ENCODE measurements at regions not wholly inside any gene's neighbourhood (a gene's known extent, or its start where the extent isn't known, plus 50 kb on each side); places are given as distances from the start of the nearest gene placed in this dataset.

DNA sequence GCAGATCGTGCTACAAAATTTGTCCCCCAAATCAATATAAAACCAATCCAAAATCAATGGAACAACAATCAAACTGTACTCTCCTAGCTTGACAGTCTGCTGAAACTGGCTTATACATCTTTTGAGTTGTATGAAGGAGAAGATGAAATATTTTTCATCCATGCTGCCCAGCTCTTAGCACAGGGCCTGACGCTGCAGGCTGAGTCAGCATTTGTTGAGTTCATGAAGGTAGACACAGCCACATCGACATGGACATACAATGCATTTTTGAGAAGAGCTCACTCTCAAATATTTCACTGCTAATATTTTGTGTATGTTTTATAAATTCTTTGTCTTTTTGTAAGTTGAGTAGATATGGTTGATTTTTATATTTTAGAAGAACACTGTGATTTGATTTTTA lies 327.3 kb downstream of the OTOL1 start:
- no peak overlapping the region for H3K9ac ChIP-seq (ENCODE audit: low read depth, low read length)
- H3K4me1 ChIP-seq (ENCODE audit: insufficient read depth, low read length): no peaks in the 10 kb centered on the region
- H3K36me3 ChIP-seq (ENCODE audit: insufficient read depth, low read length): no peaks in the 10 kb centered on the region
- H3K9me3 ChIP-seq (ENCODE audit: control insufficient read depth, insufficient read depth, low read length): no peaks in the 10 kb centered on the region

DNA sequence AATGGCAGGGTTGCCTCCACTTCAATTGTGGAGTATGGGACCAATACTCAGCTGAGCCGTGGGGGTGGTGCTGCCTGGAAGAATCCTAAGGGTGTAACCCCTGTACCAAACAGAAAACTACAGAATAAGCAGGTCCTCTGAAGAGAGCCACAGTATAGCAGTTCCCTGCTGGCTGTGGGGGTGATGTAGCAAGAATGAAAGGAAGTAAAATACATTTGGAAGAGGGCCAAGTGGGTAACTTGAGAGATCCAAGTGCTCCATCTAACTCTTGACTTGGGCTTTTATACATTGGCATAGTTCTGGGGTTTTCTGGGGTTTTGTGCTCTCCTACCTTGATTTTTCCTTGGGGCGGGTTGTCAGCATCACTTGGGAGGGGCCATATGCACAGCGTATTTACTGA lies 341.4 kb downstream of the OTOL1 start:
- H3K9ac ChIP-seq (ENCODE audit: low read depth, low read length): no peak overlapping the region
- H3K4me1 ChIP-seq (ENCODE audit: insufficient read depth, low read length): no peaks in the 10 kb centered on the region
- H3K36me3 ChIP-seq (ENCODE audit: insufficient read depth, low read length): no peaks in the 10 kb centered on the region
- H3K9me3 ChIP-seq (ENCODE audit: control insufficient read depth, insufficient read depth, low read length): no peaks in the 10 kb centered on the region

DNA sequence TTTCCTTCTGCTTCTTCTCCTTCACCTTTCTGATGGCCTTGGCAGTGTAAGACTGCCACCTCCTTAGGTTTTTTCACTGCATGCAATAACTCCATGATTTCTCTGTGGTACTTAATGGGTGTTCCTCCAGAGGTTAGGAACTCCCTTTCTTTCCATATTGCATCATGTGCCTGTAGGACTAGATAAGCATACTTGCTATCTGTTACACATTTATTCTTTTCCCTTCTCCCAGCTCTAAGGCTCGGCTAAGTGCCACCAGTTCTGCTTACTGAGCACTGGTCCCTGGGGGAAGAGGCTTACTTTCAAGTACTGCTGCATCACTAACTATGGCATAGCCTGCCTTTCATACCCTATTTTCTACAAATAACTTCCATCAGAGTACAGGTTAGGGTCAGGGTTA lies 351.8 kb downstream of the OTOL1 start:
- Histone ChIP-seq H3K9me3 (ENCODE audit: control insufficient read depth, insufficient read depth, low read length) (no peaks in the 10 kb centered on the region), H3K36me3 (ENCODE audit: insufficient read depth, low read length) (no peaks in the 10 kb centered on the region), H3K9ac (ENCODE audit: low read depth, low read length) (no peak overlapping the region), H3K4me1 (ENCODE audit: insufficient read depth, low read length) (peaks cover 6% of the 10 kb centered on the region; the same call in 1 of the 2 replicates)

DNA sequence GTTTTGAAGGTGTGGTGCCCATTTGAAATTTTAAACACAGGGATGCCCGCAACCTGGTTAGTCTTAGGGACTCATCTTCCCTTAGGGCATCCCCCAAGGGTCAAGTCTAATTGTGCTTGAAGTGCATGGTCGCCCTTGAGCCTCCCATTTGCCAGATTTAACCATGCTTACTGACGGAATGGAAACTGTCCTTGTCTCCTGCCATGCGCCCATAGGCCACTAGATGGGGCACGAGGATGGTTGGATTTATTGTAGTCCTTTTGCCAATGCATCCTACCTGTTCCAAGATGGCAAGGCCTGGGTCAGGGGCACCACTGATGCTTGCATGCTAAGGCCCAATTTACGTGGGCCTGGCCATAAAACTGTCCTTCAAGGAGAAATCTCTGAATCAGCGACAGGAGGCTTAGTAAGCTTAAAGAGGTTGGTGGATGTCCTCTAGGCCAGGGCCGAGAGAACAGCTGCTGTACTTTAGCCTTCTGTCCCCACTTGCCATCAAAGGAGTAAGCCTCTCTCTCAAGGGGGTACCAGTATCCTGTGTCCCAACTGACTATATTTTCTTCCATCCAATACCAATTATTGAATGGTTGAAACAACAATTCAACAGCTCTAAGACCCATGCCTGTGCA lies 355.4 kb downstream of the OTOL1 start:
- Histone ChIP-seq H3K9me3 (ENCODE audit: control insufficient read depth, insufficient read depth, low read length) (no peaks in the 10 kb centered on the region), H3K9ac (ENCODE audit: low read depth, low read length) (no peak overlapping the region), H3K36me3 (ENCODE audit: insufficient read depth, low read length) (no peaks in the 10 kb centered on the region), H3K4me1 (ENCODE audit: insufficient read depth, low read length) (peaks cover 14% of the 10 kb centered on the region)

DNA sequence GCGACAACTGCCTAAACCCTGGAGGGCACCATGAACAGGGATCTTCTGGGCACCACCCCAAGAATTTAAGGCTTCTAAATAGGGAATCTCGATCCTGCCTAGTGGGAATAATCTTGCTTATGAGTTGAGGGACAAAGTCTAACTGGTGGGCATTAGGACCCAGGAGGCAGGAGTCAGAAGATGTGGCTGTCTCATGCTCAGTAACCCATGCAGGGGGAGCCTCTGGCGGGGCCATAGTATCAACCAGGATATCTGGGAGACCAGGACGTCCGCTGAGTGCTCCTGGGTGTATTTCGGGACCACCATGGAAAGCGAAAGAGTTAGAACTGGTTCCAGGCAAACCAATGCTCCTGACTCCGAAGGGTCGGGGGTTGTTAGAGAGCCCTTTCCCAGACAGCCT lies 356.1 kb downstream of the OTOL1 start:
- Histone ChIP-seq H3K36me3 (ENCODE audit: insufficient read depth, low read length) (no peaks in the 10 kb centered on the region), H3K9me3 (ENCODE audit: control insufficient read depth, insufficient read depth, low read length) (no peaks in the 10 kb centered on the region), H3K4me1 (ENCODE audit: insufficient read depth, low read length) (peaks cover 14% of the 10 kb centered on the region), H3K9ac (ENCODE audit: low read depth, low read length) (no peak overlapping the region)

DNA sequence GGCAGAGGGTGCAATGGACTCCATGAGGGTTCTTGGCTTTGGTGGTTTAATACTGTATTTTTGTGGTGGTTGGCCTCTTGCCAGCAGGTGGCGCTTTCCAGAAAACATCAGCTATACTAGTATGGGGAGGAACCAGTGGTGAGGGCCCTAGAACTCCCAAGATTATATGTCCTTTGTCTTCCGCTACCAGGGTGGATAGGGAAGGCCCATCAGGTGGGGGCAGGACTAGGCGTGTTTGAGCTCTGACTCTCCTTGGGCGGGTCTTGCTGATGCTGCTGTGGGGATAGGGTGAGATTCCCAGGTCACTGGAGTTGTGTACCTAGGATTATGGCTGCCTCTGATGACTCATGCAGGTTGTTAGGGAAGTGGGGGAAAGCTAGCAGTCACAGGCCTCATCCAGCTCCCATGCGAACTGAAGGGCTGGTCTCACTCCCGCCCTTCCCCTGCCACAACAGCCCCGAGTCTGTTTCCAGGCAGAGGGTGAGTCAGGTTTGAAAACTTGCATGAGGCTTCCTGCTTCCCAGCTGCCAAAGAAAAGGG lies 357.7 kb downstream of the OTOL1 start:
- peaks cover 14% of the 10 kb centered on the region for H3K4me1 ChIP-seq (ENCODE audit: insufficient read depth, low read length)
- H3K9me3 ChIP-seq (ENCODE audit: control insufficient read depth, insufficient read depth, low read length): no peaks in the 10 kb centered on the region
- H3K9ac ChIP-seq (ENCODE audit: low read depth, low read length): no peak overlapping the region; the same call in 1 of the 2 replicates
- H3K36me3 ChIP-seq (ENCODE audit: insufficient read depth, low read length): no peaks in the 10 kb centered on the region

DNA sequence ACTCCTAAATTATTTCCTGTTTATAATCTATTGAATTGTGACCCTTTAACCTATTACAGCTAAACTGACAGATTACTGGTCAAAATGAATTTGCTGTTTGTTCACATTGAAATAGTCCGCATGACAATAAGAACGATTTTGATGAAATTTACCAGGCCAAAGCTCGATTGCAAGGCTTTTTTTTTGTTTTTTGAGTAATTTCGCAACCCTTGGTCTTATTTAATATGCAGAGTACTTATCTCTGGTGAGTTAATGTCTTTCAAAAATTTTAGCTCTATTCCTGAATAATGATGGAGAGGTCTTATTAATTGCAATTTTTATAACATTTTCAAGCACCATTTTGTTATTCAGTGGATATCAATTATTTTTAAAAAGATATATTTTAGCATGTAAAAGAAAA lies 362.4 kb downstream of the OTOL1 start:
- no peak overlapping the region for H3K9ac ChIP-seq (ENCODE audit: low read depth, low read length)
- H3K9me3 ChIP-seq (ENCODE audit: control insufficient read depth, insufficient read depth, low read length): no peaks in the 10 kb centered on the region
- H3K36me3 ChIP-seq (ENCODE audit: insufficient read depth, low read length): no peaks in the 10 kb centered on the region
- H3K4me1 ChIP-seq (ENCODE audit: insufficient read depth, low read length): peaks cover 19% of the 10 kb centered on the region

DNA sequence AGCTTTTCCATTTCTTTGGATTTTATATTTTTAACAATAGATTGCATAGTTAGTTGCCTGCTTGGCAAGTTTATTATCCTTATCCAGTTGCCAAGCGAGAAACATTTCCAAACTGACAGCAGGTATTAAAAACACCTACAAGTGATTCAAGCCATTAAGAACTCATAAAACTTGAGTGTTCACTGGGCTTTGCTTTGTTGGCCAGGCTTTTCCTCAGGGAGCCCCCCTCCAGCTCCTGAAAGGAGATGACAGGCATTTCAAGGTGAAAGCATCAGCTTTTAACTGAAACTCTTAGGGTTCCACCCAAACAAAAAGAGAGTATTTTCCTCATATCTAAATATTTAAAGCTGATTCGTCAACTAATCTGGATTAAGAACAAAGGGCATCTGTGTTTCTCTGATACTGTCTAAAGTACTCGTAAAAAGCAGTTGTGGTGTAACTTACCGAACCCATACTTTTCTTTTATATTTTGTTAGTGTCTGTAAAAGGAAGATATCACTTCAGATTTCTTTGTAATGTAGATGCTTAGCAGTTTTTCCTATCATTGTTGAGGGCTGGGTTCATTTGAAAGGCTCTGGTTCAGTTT lies 363.4 kb downstream of the OTOL1 start:
- no peaks in the 10 kb centered on the region for H3K36me3 ChIP-seq (ENCODE audit: insufficient read depth, low read length)
- H3K4me1 ChIP-seq (ENCODE audit: insufficient read depth, low read length): peaks cover 16% of the 10 kb centered on the region
- no peaks in the 10 kb centered on the region for H3K9me3 ChIP-seq (ENCODE audit: control insufficient read depth, insufficient read depth, low read length)
- no peak overlapping the region for H3K9ac ChIP-seq (ENCODE audit: low read depth, low read length)

DNA sequence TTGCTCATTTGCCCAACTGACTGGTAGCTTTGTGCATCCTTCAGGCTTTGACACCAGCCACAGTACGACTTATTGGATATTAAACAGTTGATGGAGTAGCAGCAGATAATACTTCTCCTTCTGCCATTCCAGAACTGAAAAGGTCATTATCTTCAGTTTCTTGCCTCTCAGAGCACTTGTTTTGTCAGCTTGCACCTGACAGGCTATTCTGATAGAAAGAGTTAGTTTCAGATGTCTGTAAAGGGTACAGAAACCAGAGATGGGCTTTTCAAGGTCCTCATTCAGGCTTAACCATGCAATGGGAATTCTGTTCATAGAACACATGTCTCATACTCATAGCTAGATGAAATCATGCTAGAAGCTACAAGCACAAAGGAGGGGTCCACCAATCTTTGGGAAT lies 367.2 kb downstream of the OTOL1 start:
- Histone ChIP-seq H3K9me3 (ENCODE audit: control insufficient read depth, insufficient read depth, low read length) (no peaks in the 10 kb centered on the region), H3K36me3 (ENCODE audit: insufficient read depth, low read length) (no peaks in the 10 kb centered on the region), H3K9ac (ENCODE audit: low read depth, low read length) (no peak overlapping the region), H3K4me1 (ENCODE audit: insufficient read depth, low read length) (peaks cover 12% of the 10 kb centered on the region; the same call in 1 of the 2 replicates)

DNA sequence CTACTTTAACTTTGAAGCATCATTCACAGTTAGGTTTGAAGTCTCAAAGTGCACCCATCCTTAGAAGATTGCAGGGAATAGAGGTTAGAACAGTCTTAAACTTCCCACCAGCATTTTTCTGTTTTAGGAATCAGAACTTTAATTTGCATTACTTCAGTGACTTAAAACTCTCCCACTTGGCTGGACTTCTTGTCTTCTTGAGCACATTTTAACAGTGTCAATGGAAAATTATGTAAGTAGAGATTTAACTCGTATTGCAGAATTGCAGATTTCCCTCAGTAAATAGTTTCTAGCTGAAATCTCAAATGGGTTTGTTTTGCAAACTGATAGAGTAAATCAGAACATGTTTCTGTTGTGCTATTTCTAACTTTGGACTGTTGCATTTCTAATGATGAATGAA lies 369.6 kb downstream of the OTOL1 start:
- Histone ChIP-seq H3K36me3 (ENCODE audit: insufficient read depth, low read length) (no peaks in the 10 kb centered on the region), H3K4me1 (ENCODE audit: insufficient read depth, low read length) (no peaks in the 10 kb centered on the region), H3K9me3 (ENCODE audit: control insufficient read depth, insufficient read depth, low read length) (no peaks in the 10 kb centered on the region), H3K9ac (ENCODE audit: low read depth, low read length) (no peak overlapping the region)

DNA sequence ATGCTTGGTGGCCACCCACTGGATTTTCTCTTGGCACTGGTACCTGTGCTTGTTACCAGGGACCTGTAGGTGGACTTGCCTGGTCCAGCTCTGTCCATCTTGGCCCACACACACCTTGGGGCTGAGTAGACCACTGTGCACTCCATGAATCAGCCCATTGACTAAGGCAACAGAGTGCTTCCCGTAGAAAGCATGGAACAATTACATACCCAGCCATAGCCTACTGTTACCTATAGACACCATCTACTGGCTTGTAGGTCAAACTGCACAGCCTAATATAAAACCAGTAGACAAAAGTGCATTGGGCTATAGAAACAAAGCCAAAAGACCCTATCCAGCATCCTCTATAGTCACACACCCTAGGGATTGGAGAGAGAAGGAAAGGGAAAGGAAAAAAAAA lies 378.9 kb downstream of the OTOL1 start:
- no peaks in the 10 kb centered on the region for H3K4me1 ChIP-seq (ENCODE audit: insufficient read depth, low read length)
- no peaks in the 10 kb centered on the region for H3K9me3 ChIP-seq (ENCODE audit: control insufficient read depth, insufficient read depth, low read length)
- no peak overlapping the region for H3K9ac ChIP-seq (ENCODE audit: low read depth, low read length)
- no peaks in the 10 kb centered on the region for H3K36me3 ChIP-seq (ENCODE audit: insufficient read depth, low read length)

DNA sequence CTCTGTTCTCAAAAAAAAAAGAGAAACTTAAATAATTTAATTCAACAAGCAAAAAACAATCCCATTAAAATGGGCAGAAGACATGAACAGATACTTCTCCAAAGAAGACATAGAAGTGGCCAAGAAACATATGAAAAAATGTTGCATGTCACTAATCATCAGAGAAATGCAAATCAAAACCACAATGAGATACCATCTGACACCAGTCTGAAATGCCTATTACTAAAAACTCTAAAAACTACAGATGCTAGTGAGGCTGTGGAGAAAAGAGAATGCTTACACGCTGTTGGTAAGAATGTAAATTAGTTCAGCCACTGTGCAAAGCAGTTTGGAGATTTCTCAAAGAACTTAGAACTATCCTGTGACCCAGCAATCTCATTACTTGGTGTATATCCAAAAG lies 382.9 kb downstream of the OTOL1 start:
- Histone ChIP-seq H3K9ac (ENCODE audit: low read depth, low read length) (no peak overlapping the region), H3K36me3 (ENCODE audit: insufficient read depth, low read length) (no peaks in the 10 kb centered on the region), H3K4me1 (ENCODE audit: insufficient read depth, low read length) (no peaks in the 10 kb centered on the region), H3K9me3 (ENCODE audit: control insufficient read depth, insufficient read depth, low read length) (peaks cover 5% of the 10 kb centered on the region; the same call in 1 of the 2 replicates)

DNA sequence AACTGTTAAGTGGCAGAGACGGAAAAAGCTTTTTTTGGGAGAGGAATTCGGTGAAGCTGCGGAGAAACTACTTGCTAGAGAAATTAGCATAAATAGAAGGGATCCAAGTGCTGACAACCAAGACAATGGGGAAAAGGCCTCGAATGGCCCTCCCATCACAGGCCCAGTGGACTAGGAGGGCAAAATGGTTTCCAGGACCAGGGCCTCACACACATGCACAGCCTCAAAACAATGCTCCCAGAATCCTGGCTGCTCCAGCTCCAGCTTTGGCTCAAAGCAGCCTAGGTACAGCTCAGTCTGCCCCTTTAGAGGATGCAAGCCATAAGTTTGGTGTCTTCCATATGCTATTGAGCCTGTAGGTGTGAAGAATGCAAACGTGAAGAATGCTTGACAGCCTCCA lies 388.2 kb downstream of the OTOL1 start:
- Histone ChIP-seq H3K9me3 (ENCODE audit: control insufficient read depth, insufficient read depth, low read length) (peaks cover 9% of the 10 kb centered on the region; the same call in 1 of the 2 replicates), H3K4me1 (ENCODE audit: insufficient read depth, low read length) (no peaks in the 10 kb centered on the region), H3K36me3 (ENCODE audit: insufficient read depth, low read length) (no peaks in the 10 kb centered on the region), H3K9ac (ENCODE audit: low read depth, low read length) (no peak overlapping the region)

DNA sequence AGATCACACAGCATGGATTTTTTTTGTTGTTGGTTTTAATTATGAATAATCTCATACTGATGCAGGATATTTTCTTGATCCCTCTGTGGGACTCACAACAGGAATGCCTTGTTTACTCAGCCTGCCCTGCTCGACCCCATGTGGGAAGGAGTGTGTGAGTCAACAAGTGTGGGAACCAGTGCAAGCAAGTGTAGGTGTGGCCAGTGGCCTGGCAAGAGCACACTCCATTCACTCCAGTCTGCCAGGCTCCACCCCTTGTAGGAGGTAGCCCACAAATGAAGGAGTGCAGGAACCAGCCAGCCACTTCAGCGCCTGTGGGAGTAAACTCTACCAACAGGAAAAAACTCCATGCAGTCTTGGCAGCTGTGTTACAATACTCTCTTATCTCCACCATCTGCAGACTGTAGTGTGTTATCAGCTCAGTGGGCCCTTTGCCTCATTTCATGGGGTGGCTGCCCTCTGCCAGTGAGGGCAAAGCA lies 393.6 kb downstream of the OTOL1 start:
- Histone ChIP-seq H3K9me3 (ENCODE audit: control insufficient read depth, insufficient read depth, low read length) (peaks cover 3% of the 10 kb centered on the region; the same call in 1 of the 2 replicates), H3K9ac (ENCODE audit: low read depth, low read length) (no peak overlapping the region), H3K4me1 (ENCODE audit: insufficient read depth, low read length) (no peaks in the 10 kb centered on the region), H3K36me3 (ENCODE audit: insufficient read depth, low read length) (no peaks in the 10 kb centered on the region)

DNA sequence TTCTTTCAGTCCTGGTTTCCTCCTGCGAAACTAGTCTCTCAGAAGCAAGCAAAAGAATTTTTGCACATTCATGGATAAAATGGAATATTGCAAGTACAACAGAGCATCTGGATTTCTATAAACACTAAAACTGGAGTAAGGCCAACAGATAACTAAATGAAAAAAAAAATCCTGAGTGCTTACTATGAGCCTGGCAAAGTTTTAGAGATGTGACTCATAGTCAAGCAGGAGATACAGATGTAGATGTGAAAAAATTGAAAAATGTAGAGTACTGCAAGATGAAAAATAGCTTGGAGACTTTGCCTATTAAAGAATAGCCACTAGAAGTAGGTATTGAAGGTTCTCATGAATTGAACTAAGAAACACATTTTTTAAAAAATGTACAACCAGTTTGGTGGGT lies 397.4 kb downstream of the OTOL1 start:
- Histone ChIP-seq H3K36me3 (ENCODE audit: insufficient read depth, low read length) (no peaks in the 10 kb centered on the region), H3K9ac (ENCODE audit: low read depth, low read length) (no peak overlapping the region), H3K4me1 (ENCODE audit: insufficient read depth, low read length) (no peaks in the 10 kb centered on the region), H3K9me3 (ENCODE audit: control insufficient read depth, insufficient read depth, low read length) (peaks cover 3% of the 10 kb centered on the region; the same call in 1 of the 2 replicates)
